Activated CD8-positive, alpha-beta memory T cell treated with anti-CD3 and anti-CD28 coated beads for 36 hours (primary cell): ENCODE measurements at regions not wholly inside any gene's neighbourhood (a gene's known extent, or its start where the extent isn't known, plus 50 kb on each side); places are given as distances from the start of the nearest gene placed in this dataset.
"Not testable (repeated sequence)": the region's sequence is repeated elsewhere in the genome, so short reads cannot be mapped to it uniquely, and the experiment has no call there.

Source experiments
- CTCF ChIA-PET: fragments of 350-600 bp; sonication (Branson Sonifier 250); formaldehyde crosslinking; loops from one replicate; lab custom pipeline; 2021; ENCODE audit warnings: antibody characterized with exemption; lab: Charles Lee
- POLR2A ChIA-PET: fragments of 350-600 bp; sonication (Branson Sonifier 250); formaldehyde crosslinking; loops from one replicate; lab custom pipeline; 2021; ENCODE audit warnings: antibody characterized with exemption; lab: Charles Lee

GRCh38 chr3:35849496-35849895 lies 210.2 kb downstream of the ARPP21 start:
- ChIA-PET POLR2A (no interaction called here), CTCF (no interaction called here)

DNA sequence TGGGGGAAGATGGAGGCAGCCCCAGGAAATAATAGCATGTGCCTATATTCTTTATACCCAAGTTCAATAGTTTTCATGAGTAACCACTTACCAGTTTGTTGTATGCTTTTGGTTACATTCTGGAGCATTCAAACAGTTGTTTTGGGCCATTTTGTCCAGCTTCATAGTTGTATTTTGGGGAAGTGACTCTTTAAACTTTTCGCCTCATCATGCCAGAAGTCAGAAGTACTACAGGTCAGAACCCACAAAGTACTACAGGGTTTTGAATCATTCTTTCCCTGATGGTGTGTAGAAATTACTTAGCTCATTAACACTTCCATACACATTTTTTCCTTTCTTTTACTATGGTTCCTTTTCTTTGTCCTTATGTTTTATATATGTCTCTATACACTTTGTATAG lies 210.6 kb downstream of the ARPP21 start:
- ChIA-PET CTCF (no interaction called here), POLR2A (no interaction called here)

DNA sequence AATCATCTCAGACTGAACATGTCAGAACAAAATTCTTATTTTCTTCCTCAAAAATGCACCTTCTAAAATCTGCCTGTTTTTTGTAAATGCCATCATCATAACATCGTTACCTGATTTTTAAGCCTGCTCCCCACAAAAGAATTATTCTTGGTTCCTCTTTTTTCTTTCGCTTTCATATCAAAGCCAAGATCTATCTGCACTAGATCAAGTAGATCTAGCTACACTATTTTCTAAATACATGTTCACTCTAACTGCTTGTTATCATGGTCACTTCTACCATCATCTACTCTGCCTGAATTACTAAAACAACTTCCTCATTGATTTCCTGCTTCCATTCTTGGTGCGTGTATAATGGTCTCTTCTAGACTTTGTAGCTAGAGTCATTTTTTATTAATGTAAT lies 217.7 kb downstream of the ARPP21 start:
- ChIA-PET CTCF (no interaction called here), POLR2A (no interaction called here)

GRCh38 chr3:35862057-35862456 lies 222.7 kb downstream of the ARPP21 start:
- ChIA-PET CTCF (no interaction called here), POLR2A (no interaction called here)

DNA sequence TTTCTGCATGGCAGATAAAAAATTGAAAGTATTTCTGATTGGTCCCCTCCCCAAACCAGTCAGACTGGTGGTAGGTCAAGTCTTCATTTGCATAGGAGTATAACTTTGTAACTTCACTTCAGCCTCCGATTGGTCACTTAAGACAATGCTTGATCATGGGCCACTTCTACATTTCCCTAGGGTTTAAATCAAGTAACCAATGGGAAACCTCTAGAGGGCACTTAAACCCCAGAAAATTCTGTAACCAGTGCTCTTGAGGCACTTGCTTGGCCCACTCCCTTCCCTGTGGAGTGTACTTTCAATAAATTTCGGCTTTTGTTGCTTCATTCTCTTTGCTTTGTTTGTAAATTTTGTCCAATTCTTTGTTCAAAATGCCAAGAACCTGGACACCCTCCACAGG lies 225.5 kb downstream of the ARPP21 start:
- POLR2A ChIA-PET: no interaction called here
- CTCF ChIA-PET: no interaction called here

DNA sequence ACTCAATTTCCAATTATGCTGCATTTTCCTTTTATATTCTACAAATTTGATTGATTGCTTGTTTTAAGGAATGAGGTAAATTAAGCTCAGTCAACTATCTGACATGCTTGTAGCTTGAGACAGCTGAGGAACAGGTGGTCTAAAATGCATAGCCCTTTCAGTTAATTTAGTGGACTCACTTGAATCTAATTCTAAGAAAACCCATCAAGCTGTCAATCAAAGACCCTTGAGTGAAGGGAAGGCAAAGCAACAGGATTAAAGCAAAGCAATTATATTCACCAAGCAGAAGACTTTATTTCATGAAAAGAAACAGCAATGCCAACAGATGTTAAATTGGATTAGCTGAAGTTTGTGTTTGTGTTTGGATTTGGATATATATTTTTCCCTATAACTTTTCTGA lies 228.5 kb downstream of the ARPP21 start:
- CTCF ChIA-PET: no interaction called here
- POLR2A ChIA-PET: no interaction called here

- POLR2A ChIA-PET: no interaction called here
- CTCF ChIA-PET: no interaction called here
Observed at GRCh38 chr3:35871009-35871408, 231.7 kb downstream of the ARPP21 start.

DNA sequence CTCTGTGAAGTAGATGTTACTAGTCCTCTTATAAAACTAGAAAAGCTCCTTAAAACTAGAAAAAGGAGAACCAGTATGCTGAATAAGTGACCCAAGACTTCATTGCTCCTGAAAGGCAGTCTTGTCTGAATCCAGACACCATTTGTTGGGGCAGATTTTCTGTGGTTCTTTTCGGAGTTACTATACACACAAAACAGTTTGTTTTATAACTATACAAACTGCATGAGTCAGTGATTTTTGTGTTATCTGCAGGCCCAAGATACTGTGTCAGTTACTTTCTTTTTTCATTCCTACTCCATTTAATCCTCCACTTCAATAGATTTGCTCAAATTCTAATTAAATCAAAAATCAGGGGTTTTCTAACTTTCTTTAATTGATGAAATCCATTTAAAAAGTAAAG lies 244.6 kb downstream of the ARPP21 start:
- POLR2A ChIA-PET: no interaction called here

GRCh38 chr3:35894735-35895134 lies 255.4 kb downstream of the ARPP21 start:
- POLR2A ChIA-PET: no interaction called here
- CTCF ChIA-PET: no interaction called here

More for the DNA sequence above, 244.6 kb downstream of the ARPP21 start:
- CTCF ChIA-PET: no interaction called here

GRCh38 chr3:35899245-35899644 lies 259.9 kb downstream of the ARPP21 start:
- ChIA-PET POLR2A (no interaction called here), CTCF (no interaction called here)

DNA sequence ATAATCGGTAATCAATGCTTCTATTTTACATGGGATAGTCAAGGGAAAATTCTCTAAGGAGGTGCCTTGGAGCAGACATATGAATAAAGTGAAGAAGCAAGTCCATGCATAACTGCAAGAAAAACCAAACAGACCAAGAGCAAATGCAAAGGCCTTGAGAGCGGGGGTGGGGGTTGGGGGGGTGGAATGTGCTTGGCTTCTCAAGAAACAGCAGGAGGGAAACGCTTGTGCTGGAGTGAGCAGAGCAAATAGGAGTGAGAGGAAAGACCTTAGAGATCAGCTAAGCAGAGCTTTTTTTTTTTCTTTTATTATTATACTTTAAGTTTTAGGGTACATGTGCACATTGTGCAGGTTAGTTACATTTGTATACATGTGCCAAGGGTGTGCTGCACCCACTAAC lies 260.8 kb downstream of the ARPP21 start:
- CTCF ChIA-PET: no interaction called here
- POLR2A ChIA-PET: no interaction called here

DNA sequence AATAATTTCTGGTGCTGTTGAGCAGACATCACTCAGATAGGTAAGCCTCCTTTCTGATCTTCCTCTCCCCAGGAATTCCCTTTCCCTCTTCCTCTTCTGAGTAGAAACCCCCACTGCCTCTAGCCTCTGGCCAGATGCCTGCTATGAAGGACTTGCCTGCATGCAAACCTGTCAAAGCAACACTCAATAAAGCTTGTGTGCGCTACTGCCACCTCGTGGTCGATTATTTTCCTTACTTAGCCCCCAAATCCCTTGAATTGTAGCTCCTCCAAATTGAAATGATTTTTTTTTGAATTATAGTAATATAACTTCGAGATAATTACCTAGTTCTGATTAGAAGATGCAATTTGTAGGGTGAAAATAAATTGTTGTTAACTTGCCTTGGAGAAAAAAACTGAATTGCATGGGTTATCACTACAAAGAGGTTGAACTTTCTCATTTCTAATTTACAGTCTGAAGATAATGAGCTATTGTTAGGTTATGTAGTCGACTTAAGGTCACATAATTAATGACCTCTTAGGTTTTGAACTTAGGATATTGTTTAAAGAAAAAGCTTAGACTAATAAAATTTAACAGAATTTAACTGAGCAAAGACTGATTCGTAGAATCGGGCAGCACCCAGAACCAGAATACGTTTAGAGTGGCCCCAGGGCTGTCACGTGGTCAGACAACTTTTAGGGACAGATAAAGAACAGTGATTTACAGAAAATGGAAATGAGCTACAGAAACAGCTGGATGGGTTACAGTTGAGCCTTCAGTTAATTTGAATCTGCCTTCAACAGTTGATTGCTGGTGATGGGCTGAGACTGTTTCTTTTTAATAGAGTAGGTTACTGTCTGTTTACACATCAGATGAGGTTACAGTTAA lies 269.3 kb downstream of the ARPP21 start:
- ChIA-PET CTCF (no interaction called here), POLR2A (no interaction called here)

GRCh38 chr3:35919160-35919559 lies 279.8 kb downstream of the ARPP21 start:
- POLR2A ChIA-PET: no interaction called here

GRCh38 chr3:35921718-35922117 lies 282.4 kb downstream of the ARPP21 start:
- ChIA-PET POLR2A (no interaction called here), CTCF (no interaction called here)

More at GRCh38 chr3:35919160-35919559, 279.8 kb downstream of the ARPP21 start:
- CTCF ChIA-PET: no interaction called here

DNA sequence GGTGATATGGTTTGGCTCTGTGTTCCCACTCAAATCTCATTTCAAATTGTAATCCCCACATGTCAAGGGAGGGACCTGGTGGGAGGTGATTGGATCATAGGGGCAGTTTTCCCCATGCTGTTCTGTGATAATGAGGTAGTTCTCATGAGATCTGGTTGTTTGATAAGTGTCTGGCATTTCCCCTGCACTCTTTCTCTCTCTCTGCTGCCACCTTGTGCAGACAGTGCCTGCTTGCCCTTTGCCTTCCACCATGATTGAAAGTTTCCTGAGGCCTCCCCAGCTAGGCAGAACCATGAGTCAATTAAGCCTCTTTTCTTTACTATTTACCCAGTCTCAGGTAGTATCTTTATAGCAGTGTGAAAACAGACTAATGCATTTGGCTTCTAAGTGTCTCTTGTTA lies 284.7 kb downstream of the ARPP21 start:
- CTCF ChIA-PET, POLR2A ChIA-PET: not testable (repeated sequence)

DNA sequence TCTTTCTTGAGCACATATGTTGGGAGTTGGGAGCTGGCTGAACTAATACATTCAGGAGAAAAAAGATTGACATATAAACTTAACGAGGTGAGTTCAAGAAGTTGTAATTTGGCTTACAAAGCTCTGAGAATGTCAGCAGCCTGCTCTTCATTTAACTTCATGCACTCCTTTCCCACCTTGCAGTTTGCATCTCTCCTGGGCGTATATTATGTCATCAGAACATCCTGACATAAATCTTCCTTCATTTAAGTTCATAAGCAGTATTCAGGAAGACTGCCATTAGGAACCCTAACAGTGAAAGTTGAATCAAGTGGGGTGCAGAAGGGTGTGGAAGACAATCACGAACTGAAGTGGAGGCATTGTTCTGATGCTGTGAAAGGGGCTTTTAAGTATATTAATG lies 288.1 kb downstream of the ARPP21 start:
- ChIA-PET CTCF (no interaction called here), POLR2A (no interaction called here)

- CTCF ChIA-PET: no interaction called here
- POLR2A ChIA-PET: no interaction called here
Observed at GRCh38 chr3:35929158-35929557, 289.8 kb downstream of the ARPP21 start.

- ChIA-PET CTCF (no interaction called here), POLR2A (no interaction called here)
Observed at GRCh38 chr3:35931867-35932266, 292.5 kb downstream of the ARPP21 start.

- POLR2A ChIA-PET: no interaction called here
- CTCF ChIA-PET: no interaction called here
Observed at GRCh38 chr3:35932995-35933394, 293.7 kb downstream of the ARPP21 start.

DNA sequence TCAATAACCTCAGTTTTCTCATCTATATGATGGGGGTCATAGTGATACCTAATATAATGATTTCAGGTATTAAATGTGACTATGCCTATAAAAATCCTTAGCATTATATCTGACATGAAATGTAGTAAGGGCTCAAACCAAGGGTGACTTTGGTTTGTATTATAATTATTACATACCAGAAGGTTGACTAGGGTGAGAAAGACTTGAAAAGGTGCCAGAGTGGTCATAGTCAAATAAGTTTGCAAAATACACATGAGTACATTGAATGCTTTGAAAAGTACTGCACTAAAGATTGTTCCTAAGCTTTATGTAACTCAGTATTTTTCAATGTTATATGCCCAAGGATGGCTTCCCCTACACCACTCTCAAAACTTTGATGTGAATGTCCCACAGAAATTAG lies 297.2 kb downstream of the ARPP21 start:
- CTCF ChIA-PET: no interaction called here
- POLR2A ChIA-PET: no interaction called here

GRCh38 chr3:35944926-35945710 lies 305.8 kb downstream of the ARPP21 start:
- ChIA-PET CTCF (no interaction called here), POLR2A (no interaction called here)
